Activated B cell treated with CpG ODN at 0.5 μM for 24 hours (primary cell): ENCODE measurements at regions not wholly inside any gene's neighbourhood (a gene's known extent, or its start where the extent isn't known, plus 50 kb on each side); places are given as distances from the start of the nearest gene placed in this dataset.

Experiments used
- ATAC-seq: fragments of 200-7000 bp; cut with Tn5 transposase; one replicate; pipeline ENCODE4 v1.10.0; 2021; ENCODE audit warnings: low read depth, mild to moderate bottlenecking, moderate library complexity
- CTCF ChIA-PET: fragments of 350-600 bp; sonication (Branson Sonifier 250); formaldehyde crosslinking; loops from one replicate; lab custom pipeline; 2021; ENCODE audit warnings: antibody characterized with exemption; lab: Charles Lee
- POLR2A ChIA-PET: fragments of 350-600 bp; sonication (Branson Sonifier 250); formaldehyde crosslinking; loops from one replicate; lab custom pipeline; 2021; ENCODE audit warnings: antibody characterized with exemption; lab: Charles Lee
- DNase-seq: peaks from one replicate; pipeline ENCODE4 v3.0.0; 2022
- H3K27ac Mint-ChIP-seq: one replicate; pipeline ENCODE4 v1.8.0; 2020; ENCODE audit warnings: mixed read lengths
- H3K27me3 Mint-ChIP-seq: one replicate; pipeline ENCODE4 v1.8.0; 2021; ENCODE audit warnings: mixed read lengths
- H3K36me3 Mint-ChIP-seq: one replicate; pipeline ENCODE4 v1.8.0; 2021; ENCODE audit warnings: low read depth, mixed read lengths
- H3K4me1 Mint-ChIP-seq: one replicate; pipeline ENCODE4 v1.8.0; 2021; ENCODE audit warnings: mixed read lengths
- H3K4me3 Mint-ChIP-seq: one replicate; pipeline ENCODE4 v1.8.0; 2020; ENCODE audit warnings: mild to moderate bottlenecking, mixed read lengths
- H3K9me3 Mint-ChIP-seq: one replicate; pipeline ENCODE4 v1.8.0; 2020; ENCODE audit warnings: mixed read lengths
- intact Hi-C: fragments of 100-400 bp; cut with micrococcal nuclease; formaldehyde crosslinking; loops from one replicate; pipeline ENCODE4 v1.15.1; 2024
- TF ChIP-seq, protein P1 (sequence below): fragments of 200-600 bp; IDR thresholded peaks from one replicate; pipeline ENCODE4 v1.8.0; 2022; ENCODE audit warnings: antibody characterized with exemption, mild to moderate bottlenecking

DNA sequence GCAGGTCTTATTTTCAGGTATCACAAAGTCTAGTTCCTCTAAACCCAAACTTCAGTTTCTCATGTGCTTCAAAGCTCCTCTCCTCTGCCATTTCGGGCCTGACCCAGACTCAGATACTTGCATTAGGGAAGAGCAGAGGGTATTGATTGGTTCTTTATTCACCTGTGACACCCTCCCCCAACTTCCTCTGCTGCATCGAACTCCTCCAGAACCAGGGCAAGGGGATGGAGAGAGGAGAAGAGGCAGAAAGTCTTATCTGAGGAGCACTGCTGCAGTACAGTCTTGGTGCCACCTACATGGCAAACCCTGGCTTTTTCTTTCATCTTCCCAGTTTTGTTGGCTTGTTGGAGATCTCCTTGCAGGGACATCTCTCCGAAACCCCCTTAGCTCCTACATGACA, 96.0 kb upstream of the OSMR start:
- no peaks in the 10 kb centered on the region for H3K9me3 Mint-ChIP-seq
- ATAC-seq: no peak
- TF ChIP-seq, protein P1, sequence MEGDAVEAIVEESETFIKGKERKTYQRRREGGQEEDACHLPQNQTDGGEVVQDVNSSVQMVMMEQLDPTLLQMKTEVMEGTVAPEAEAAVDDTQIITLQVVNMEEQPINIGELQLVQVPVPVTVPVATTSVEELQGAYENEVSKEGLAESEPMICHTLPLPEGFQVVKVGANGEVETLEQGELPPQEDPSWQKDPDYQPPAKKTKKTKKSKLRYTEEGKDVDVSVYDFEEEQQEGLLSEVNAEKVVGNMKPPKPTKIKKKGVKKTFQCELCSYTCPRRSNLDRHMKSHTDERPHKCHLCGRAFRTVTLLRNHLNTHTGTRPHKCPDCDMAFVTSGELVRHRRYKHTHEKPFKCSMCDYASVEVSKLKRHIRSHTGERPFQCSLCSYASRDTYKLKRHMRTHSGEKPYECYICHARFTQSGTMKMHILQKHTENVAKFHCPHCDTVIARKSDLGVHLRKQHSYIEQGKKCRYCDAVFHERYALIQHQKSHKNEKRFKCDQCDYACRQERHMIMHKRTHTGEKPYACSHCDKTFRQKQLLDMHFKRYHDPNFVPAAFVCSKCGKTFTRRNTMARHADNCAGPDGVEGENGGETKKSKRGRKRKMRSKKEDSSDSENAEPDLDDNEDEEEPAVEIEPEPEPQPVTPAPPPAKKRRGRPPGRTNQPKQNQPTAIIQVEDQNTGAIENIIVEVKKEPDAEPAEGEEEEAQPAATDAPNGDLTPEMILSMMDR: no peak
- intact Hi-C loops: no loop called here
- H3K36me3 Mint-ChIP-seq: no peaks in the 10 kb centered on the region
- no peak overlapping the region for H3K27ac Mint-ChIP-seq
- ChIA-PET POLR2A (no interaction called here), CTCF (no interaction called here)
- peaks cover 2% of the 10 kb centered on the region for H3K27me3 Mint-ChIP-seq
- H3K4me3 Mint-ChIP-seq: no peak overlapping the region
- no peaks in the 10 kb centered on the region for H3K4me1 Mint-ChIP-seq
- DNase-seq: no peak

DNA sequence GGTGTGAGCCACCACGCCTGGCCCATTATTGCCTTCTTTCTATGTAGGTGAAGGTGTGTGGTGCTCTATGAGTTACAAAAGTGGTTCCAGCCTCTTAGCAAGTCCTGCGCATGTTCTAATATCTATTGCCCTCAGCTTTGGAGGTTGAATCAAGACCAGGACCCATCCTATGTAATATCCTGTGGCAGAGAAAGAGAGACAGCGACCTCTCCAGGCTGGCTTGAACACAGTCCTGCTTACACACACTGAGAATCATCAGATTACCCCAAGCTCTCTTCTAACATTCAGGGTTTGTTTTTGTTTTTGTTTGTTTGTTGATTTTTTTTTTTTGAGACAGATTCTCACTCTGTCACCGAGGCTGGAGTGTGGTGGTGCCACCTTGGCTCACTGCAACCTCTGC, 94.7 kb upstream of the OSMR start:
- Mint-ChIP-seq H3K36me3 (no peaks in the 10 kb centered on the region), H3K4me3 (no peak overlapping the region), H3K27ac (no peak overlapping the region), H3K9me3 (no peaks in the 10 kb centered on the region), H3K27me3 (peaks cover 2% of the 10 kb centered on the region), H3K4me1 (no peaks in the 10 kb centered on the region)
- intact Hi-C loops: no loop called here
- TF ChIP-seq, protein P1: no peak
- DNase-seq: no peak
- ATAC-seq: no peak
- ChIA-PET CTCF (no interaction called here), POLR2A (no interaction called here)

DNA sequence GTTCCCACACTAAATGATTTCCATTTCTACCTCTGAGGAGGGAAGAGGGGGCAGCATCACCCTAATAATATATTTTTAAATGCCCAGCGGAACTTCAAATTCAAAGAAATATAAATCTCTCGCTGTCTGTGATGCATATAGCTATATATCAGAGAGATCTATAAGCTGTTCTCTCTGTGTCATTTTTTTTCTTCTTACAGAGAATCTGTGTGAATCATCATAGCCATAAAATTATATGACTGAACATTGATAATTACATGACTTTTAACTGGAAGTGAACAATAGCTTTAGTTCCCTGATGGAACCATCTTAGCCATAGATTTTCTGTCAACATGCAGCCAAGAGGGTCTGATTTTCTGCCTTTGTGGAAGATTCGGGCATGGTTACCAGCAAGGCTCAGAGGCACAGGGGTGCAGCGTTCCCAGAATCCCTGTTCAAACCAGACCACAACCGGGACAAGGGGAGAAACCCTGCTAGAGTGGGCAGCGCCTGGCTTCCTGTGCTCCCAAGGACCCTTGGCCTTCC, 93.7 kb upstream of the OSMR start:
- Mint-ChIP-seq H3K4me1 (no peaks in the 10 kb centered on the region), H3K27ac (no peak overlapping the region), H3K36me3 (no peaks in the 10 kb centered on the region), H3K4me3 (no peak overlapping the region), H3K9me3 (no peaks in the 10 kb centered on the region), H3K27me3 (no peaks in the 10 kb centered on the region)
- DNase-seq (no peak), ATAC-seq (no peak)
- CTCF ChIA-PET: no interaction called here
- intact Hi-C loops: no loop called here
- POLR2A ChIA-PET: no interaction called here
- TF ChIP-seq, protein P1: no peak

DNA sequence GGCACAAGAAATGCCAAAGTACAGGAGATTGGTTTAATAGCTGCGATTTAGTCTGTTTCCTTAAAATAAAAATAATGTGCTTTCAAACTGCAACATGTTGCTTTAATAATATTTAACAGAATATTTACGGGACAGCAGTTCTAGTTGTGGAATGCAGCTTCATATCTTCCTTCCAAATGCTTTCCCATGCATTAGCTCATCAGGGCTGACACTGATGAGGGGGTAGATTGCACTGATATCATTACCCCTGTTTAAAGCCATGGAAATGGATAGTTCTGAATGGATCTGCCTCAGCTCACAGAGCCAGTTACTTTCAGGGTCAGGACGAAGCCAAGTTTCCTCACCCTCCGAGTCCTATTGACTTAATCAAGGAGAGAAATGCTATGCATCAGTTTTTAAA, 93.2 kb upstream of the OSMR start:
- H3K4me1 Mint-ChIP-seq: no peaks in the 10 kb centered on the region
- no peak for ATAC-seq
- ChIA-PET CTCF (no interaction called here), POLR2A (no interaction called here)
- H3K9me3 Mint-ChIP-seq: no peaks in the 10 kb centered on the region
- no peaks in the 10 kb centered on the region for H3K27me3 Mint-ChIP-seq
- no peaks in the 10 kb centered on the region for H3K36me3 Mint-ChIP-seq
- intact Hi-C loops: no loop called here
- TF ChIP-seq, protein P1: no peak
- H3K4me3 Mint-ChIP-seq: no peak overlapping the region
- no peak overlapping the region for H3K27ac Mint-ChIP-seq
- no peak for DNase-seq

DNA sequence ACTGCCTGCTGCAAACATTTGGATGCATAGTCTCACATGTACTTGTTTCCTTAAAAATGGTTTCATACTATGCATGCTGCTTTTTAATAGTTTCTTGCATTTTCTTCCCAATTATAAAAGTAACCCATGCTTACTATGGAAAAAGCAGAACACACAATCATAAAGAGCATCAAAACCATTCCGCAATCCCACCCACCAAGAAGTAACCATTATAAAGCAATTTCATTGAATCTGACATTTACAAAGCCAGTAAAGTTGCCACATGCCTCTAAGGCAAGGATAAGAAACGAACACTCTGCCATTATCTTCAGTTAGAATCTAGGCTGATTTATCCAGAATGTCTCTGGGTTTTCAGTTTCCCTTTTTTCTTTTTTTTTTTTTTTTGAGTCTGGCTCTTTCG, 92.7 kb upstream of the OSMR start:
- intact Hi-C loops: no loop called here
- TF ChIP-seq, protein P1: no peak
- CTCF ChIA-PET: no interaction called here

More for the DNA sequence above, 92.7 kb upstream of the OSMR start:
- ATAC-seq (no peak), DNase-seq (no peak)
- no peaks in the 10 kb centered on the region for H3K36me3 Mint-ChIP-seq
- no peaks in the 10 kb centered on the region for H3K4me1 Mint-ChIP-seq
- POLR2A ChIA-PET: no interaction called here
- no peaks in the 10 kb centered on the region for H3K27me3 Mint-ChIP-seq
- no peaks in the 10 kb centered on the region for H3K9me3 Mint-ChIP-seq
- H3K27ac Mint-ChIP-seq: no peak overlapping the region
- H3K4me3 Mint-ChIP-seq: no peak overlapping the region
